ENCODE measurements at regions not wholly inside any gene's neighbourhood (a gene's known extent, or its start where the extent isn't known, plus 50 kb on each side); places are given as distances from the start of the nearest gene placed in this dataset.

- TF ChIP-seq CTCF (tag by site-specific recombination; IDR thresholded peaks at IDR 0.05) (no peak), PRDM10 (tag by site-specific recombination; IDR thresholded peaks at IDR 0.05) (no peak), ZBTB8A (tag by site-specific recombination; IDR thresholded peaks at IDR 0.05) (no peak), PBX3 (CRISPR knock-in tag; IDR thresholded peaks at IDR 0.05) (no peak), GLIS1 (tag by site-specific recombination; IDR thresholded peaks at IDR 0.05) (no peak), INSM2 (tag by site-specific recombination; IDR thresholded peaks at IDR 0.05) (no peak)
Observed at GRCh38 chrX:45508454-45508853, 307.8 kb upstream of the DIPK2B start (continued).

- Histone ChIP-seq H3K9me3 (ENCODE audit: control insufficient read depth, insufficient read depth, low read depth, low read length) (no peaks in the 10 kb centered on the region), H3K4me3 (ENCODE audit: low read depth, low read length) (no peak overlapping the region), H3K27ac (ENCODE audit: extremely low read depth, low read depth, low read length) (no peak overlapping the region), H3K4me1 (ENCODE audit: control insufficient read depth, insufficient read depth, low read length) (peaks cover 8% of the 10 kb centered on the region; the same call in 1 of the 2 replicates), H3K36me3 (ENCODE audit: control insufficient read depth in 2 of 2, insufficient read depth in 1 of 2, low read length in 2 of 2) (no peaks in the 10 kb centered on the region)
- ChIA-PET CTCF (interaction anchor here (0.6 kb wide), 1 partner anchor 102 kb away, joined by 3 read pairs; no protein-coding TSS in a partner anchor), POLR2A (no interaction called here)
- TF ChIP-seq SALL2 (tag by site-specific recombination; IDR thresholded peaks at IDR 0.05; ENCODE audit: borderline replicate concordance) = no peak
- no peak for TF ChIP-seq KLF17 (tag by site-specific recombination; IDR thresholded peaks at IDR 0.05)
- no peak for TF ChIP-seq ZNF514 (tag by site-specific recombination; IDR thresholded peaks at IDR 0.05)
- no peak for TF ChIP-seq ZNF548 (tag by site-specific recombination; IDR thresholded peaks at IDR 0.05)
- no peak for TF ChIP-seq HOXD13 (CRISPR knock-in tag; IDR thresholded peaks at IDR 0.05; ENCODE audit: borderline replicate concordance)
- no peak for TF ChIP-seq ZNF658 (tag by site-specific recombination; IDR thresholded peaks at IDR 0.05)
- TF ChIP-seq SP7 (tag by site-specific recombination; IDR thresholded peaks at IDR 0.05) = no peak
- TF ChIP-seq SP3 (tag by site-specific recombination; IDR thresholded peaks at IDR 0.05) = no peak
- TF ChIP-seq SP2 (tag by site-specific recombination; IDR thresholded peaks at IDR 0.05) = no peak
- no peak for TF ChIP-seq ZNF585B (tag by site-specific recombination; IDR thresholded peaks at IDR 0.05)
Observed at GRCh38 chrX:45506149-45506730, 305.6 kb upstream of the DIPK2B start.

Data from HEK293 (cell line).